ENCODE measurements at regions not wholly inside any gene's neighbourhood (a gene's known extent, or its start where the extent isn't known, plus 50 kb on each side); places are given as distances from the start of the nearest gene placed in this dataset.
"Not testable (repeated sequence)": the region's sequence is repeated elsewhere in the genome, so short reads cannot be mapped to it uniquely, and the experiment has no call there.

- TF ChIP-seq CTCF (IDR thresholded peaks at IDR 0.05; ENCODE audit: low read depth, low read length, missing control alignments) = no peak
- H3K4me3 ChIP-seq (replicated peaks; ENCODE audit: low read depth, low read length) = no peak overlapping the region
- no peak for DNase-seq (ENCODE audit: extremely low read depth, low read depth)
Observed at GRCh38 chr14:105700622-105701288, 174.4 kb downstream of the TMEM121 start.

GRCh38 chr14:105701456-105702274 is 175.3 kb downstream of the TMEM121 start:
- no peak for DNase-seq (ENCODE audit: extremely low read depth, low read depth)
- H3K4me3 ChIP-seq (replicated peaks; ENCODE audit: low read depth, low read length) = no peak overlapping the region
- no peak for TF ChIP-seq CTCF (IDR thresholded peaks at IDR 0.05; ENCODE audit: low read depth, low read length, missing control alignments)

GRCh38 chr14:105702275-105702817 is 176.0 kb downstream of the TMEM121 start:
- no peak for TF ChIP-seq CTCF (IDR thresholded peaks at IDR 0.05; ENCODE audit: low read depth, low read length, missing control alignments)
- no peak overlapping the region for H3K4me3 ChIP-seq (replicated peaks; ENCODE audit: low read depth, low read length)
- no peak for DNase-seq (ENCODE audit: extremely low read depth, low read depth)

GRCh38 chr14:105703044-105703665 is 176.8 kb downstream of the TMEM121 start:
- H3K4me3 ChIP-seq (replicated peaks; ENCODE audit: low read depth, low read length); DNase-seq (ENCODE audit: extremely low read depth, low read depth): not testable (repeated sequence)

- H3K4me3 ChIP-seq (replicated peaks; ENCODE audit: low read depth, low read length) = not testable (repeated sequence)
Observed at GRCh38 chr14:105704091-105704490, 177.7 kb downstream of the TMEM121 start.

GRCh38 chr14:105704492-105704891 is 178.1 kb downstream of the TMEM121 start:
- not testable (repeated sequence) for DNase-seq (ENCODE audit: extremely low read depth, low read depth); H3K4me3 ChIP-seq (replicated peaks; ENCODE audit: low read depth, low read length)

More at GRCh38 chr14:105704091-105704490, 177.7 kb downstream of the TMEM121 start:
- not testable (repeated sequence) for DNase-seq (ENCODE audit: extremely low read depth, low read depth)

- not testable (repeated sequence) for H3K4me3 ChIP-seq (replicated peaks; ENCODE audit: low read depth, low read length); DNase-seq (ENCODE audit: extremely low read depth, low read depth)
Observed at GRCh38 chr14:105705512-105705861, 179.1 kb downstream of the TMEM121 start.

GRCh38 chr14:105705862-105706700 is 179.7 kb downstream of the TMEM121 start:
- not testable (repeated sequence) for DNase-seq (ENCODE audit: extremely low read depth, low read depth)

GRCh38 chr14:105706701-105707019 is 180.3 kb downstream of the TMEM121 start:
- not testable (repeated sequence) for H3K4me3 ChIP-seq (replicated peaks; ENCODE audit: low read depth, low read length); DNase-seq (ENCODE audit: extremely low read depth, low read depth)

More at GRCh38 chr14:105705862-105706700, 179.7 kb downstream of the TMEM121 start:
- not testable (repeated sequence) for H3K4me3 ChIP-seq (replicated peaks; ENCODE audit: low read depth, low read length)

- not testable (repeated sequence) for H3K4me3 ChIP-seq (replicated peaks; ENCODE audit: low read depth, low read length)
Observed at GRCh38 chr14:105707099-105707498, 180.7 kb downstream of the TMEM121 start.

GRCh38 chr14:105707723-105708151 is 181.4 kb downstream of the TMEM121 start:
- not testable (repeated sequence) for H3K4me3 ChIP-seq (replicated peaks; ENCODE audit: low read depth, low read length)

More at GRCh38 chr14:105707099-105707498, 180.7 kb downstream of the TMEM121 start:
- DNase-seq (ENCODE audit: extremely low read depth, low read depth) = not testable (repeated sequence)

GRCh38 chr14:105708251-105709134 is 182.1 kb downstream of the TMEM121 start:
- H3K4me3 ChIP-seq (replicated peaks; ENCODE audit: low read depth, low read length); DNase-seq (ENCODE audit: extremely low read depth, low read depth): not testable (repeated sequence)

More at GRCh38 chr14:105707723-105708151, 181.4 kb downstream of the TMEM121 start:
- DNase-seq (ENCODE audit: extremely low read depth, low read depth) = not testable (repeated sequence)

Measured in HFF-Myc (cell line).